ENCODE measurements at regions not wholly inside any gene's neighbourhood (a gene's known extent, or its start where the extent isn't known, plus 50 kb on each side); places are given as distances from the start of the nearest gene placed in this dataset.
A peak's percentile ranks its signal among the peaks of the same experiment; 100 is the strongest.

GRCh38 chr1:208456487-208456886, 212.3 kb upstream of the PLXNA2 start:
- no peak overlapping the region for H3K4me3 Mint-ChIP-seq (ENCODE audit: unreplicated experiment)
- H3K9me3 Mint-ChIP-seq (ENCODE audit: low read depth), result peaks cover 4% of the 10 kb centered on the region
- no peaks in the 10 kb centered on the region for H3K36me3 Mint-ChIP-seq (ENCODE audit: low read depth)
- no peaks in the 10 kb centered on the region for H3K4me1 Mint-ChIP-seq (ENCODE audit: low read depth)
- no peak for TF ChIP-seq CTCF (IDR thresholded peaks at IDR 0.05)
- DNase-seq (ENCODE audit: low spot score), result no peak
- peaks cover 16% of the 10 kb centered on the region for H3K27me3 Mint-ChIP-seq (ENCODE audit: low read depth)
- no peak overlapping the region for H3K27ac Mint-ChIP-seq (ENCODE audit: unreplicated experiment)

GRCh38 chr1:208460823-208461222, 216.6 kb upstream of the PLXNA2 start:
- TF ChIP-seq CTCF (IDR thresholded peaks at IDR 0.05), result no peak

GRCh38 chr1:208461680-208462079, 217.5 kb upstream of the PLXNA2 start:
- DNase-seq (ENCODE audit: low spot score), result no peak
- Mint-ChIP-seq H3K27ac (ENCODE audit: unreplicated experiment) (no peak overlapping the region), H3K36me3 (ENCODE audit: low read depth) (no peaks in the 10 kb centered on the region), H3K4me1 (ENCODE audit: low read depth) (no peaks in the 10 kb centered on the region), H3K9me3 (ENCODE audit: low read depth) (peaks cover 4% of the 10 kb centered on the region), H3K27me3 (ENCODE audit: low read depth) (peaks cover 14% of the 10 kb centered on the region), H3K4me3 (ENCODE audit: unreplicated experiment) (no peak overlapping the region)
- peak; percentile 34 for TF ChIP-seq CTCF (IDR thresholded peaks at IDR 0.05)

More at GRCh38 chr1:208460823-208461222, 216.6 kb upstream of the PLXNA2 start:
- no peaks in the 10 kb centered on the region for H3K4me1 Mint-ChIP-seq (ENCODE audit: low read depth)
- H3K4me3 Mint-ChIP-seq (ENCODE audit: unreplicated experiment), result no peak overlapping the region
- peaks cover 4% of the 10 kb centered on the region for H3K9me3 Mint-ChIP-seq (ENCODE audit: low read depth)
- H3K27ac Mint-ChIP-seq (ENCODE audit: unreplicated experiment), result no peak overlapping the region
- no peak for DNase-seq (ENCODE audit: low spot score)
- peaks cover 14% of the 10 kb centered on the region for H3K27me3 Mint-ChIP-seq (ENCODE audit: low read depth)
- no peaks in the 10 kb centered on the region for H3K36me3 Mint-ChIP-seq (ENCODE audit: low read depth)

- no peaks in the 10 kb centered on the region for H3K9me3 Mint-ChIP-seq (ENCODE audit: low read depth)
- no peaks in the 10 kb centered on the region for H3K4me1 Mint-ChIP-seq (ENCODE audit: low read depth)
- TF ChIP-seq CTCF (IDR thresholded peaks at IDR 0.05), result no peak
- H3K27me3 Mint-ChIP-seq (ENCODE audit: low read depth), result peaks cover 14% of the 10 kb centered on the region
- H3K27ac Mint-ChIP-seq (ENCODE audit: unreplicated experiment), result no peak overlapping the region
- no peak overlapping the region for H3K4me3 Mint-ChIP-seq (ENCODE audit: unreplicated experiment)
- H3K36me3 Mint-ChIP-seq (ENCODE audit: low read depth), result no peaks in the 10 kb centered on the region
- no peak for DNase-seq (ENCODE audit: low spot score)
Observed at GRCh38 chr1:208462761-208463160, 218.6 kb upstream of the PLXNA2 start.

- Mint-ChIP-seq H3K4me1 (ENCODE audit: low read depth) (no peaks in the 10 kb centered on the region), H3K36me3 (ENCODE audit: low read depth) (no peaks in the 10 kb centered on the region), H3K4me3 (ENCODE audit: unreplicated experiment) (no peak overlapping the region), H3K27me3 (ENCODE audit: low read depth) (peaks cover 13% of the 10 kb centered on the region), H3K9me3 (ENCODE audit: low read depth) (no peaks in the 10 kb centered on the region), H3K27ac (ENCODE audit: unreplicated experiment) (no peak overlapping the region)
- no peak for DNase-seq (ENCODE audit: low spot score)
- TF ChIP-seq CTCF (IDR thresholded peaks at IDR 0.05), result no peak
Observed at GRCh38 chr1:208465266-208465665, 221.1 kb upstream of the PLXNA2 start.
